ENCODE measurements at regions not wholly inside any gene's neighbourhood (a gene's known extent, or its start where the extent isn't known, plus 50 kb on each side); places are given as distances from the start of the nearest gene placed in this dataset.

GRCh38 chr15:36106640-36107335 is 472.6 kb upstream of the CDIN1 start:
- Histone ChIP-seq H3K4ac (ENCODE audit: low read depth, low read length) (peak overlapping the region; percentile 44), H3K4me2 (ENCODE audit: low read depth, low read length) (no peak overlapping the region), H3K9me1 (ENCODE audit: insufficient read depth, low read length) (no peaks in the 10 kb centered on the region), H3K36me3 (ENCODE audit: control insufficient read depth, insufficient read depth, low read length) (no peaks in the 10 kb centered on the region), H3K4me1 (ENCODE audit: control insufficient read depth, insufficient read depth, low read length) (peaks cover 2% of the 10 kb centered on the region; the same call in 1 of the 2 replicates), H3K23ac (ENCODE audit: low read depth, low read length) (peak overlapping the region; percentile 51; the same call in 1 of the 2 replicates), H2BK20ac (ENCODE audit: low read depth, low read length) (peak overlapping the region; percentile 57; the same call in 1 of the 2 replicates), H2BK5ac (ENCODE audit: low read depth, low read length, poor library complexity, severe bottlenecking) (peak overlapping the region; percentile 39), H4K8ac (ENCODE audit: low read depth in 2 of 2, low read length in 2 of 2) (no peak overlapping the region; a peak in 1 of 4 replicates), H2AK9ac (replicated peaks; ENCODE audit: low read depth, low read length, poor library complexity) (no peak overlapping the region), H2BK120ac (ENCODE audit: low read depth, low read length) (peak overlapping the region; percentile 43), H3K27ac (ENCODE audit: insufficient read depth, low read length) (no peak overlapping the region), H2AK5ac (ENCODE audit: low read depth, low read length) (peak overlapping the region; percentile 33; the same call in 1 of the 2 replicates), H4K91ac (ENCODE audit: insufficient read depth, low read depth, low read length) (peak overlapping the region; percentile 41; the same call in 1 of the 2 replicates), H3K9me3 (ENCODE audit: control insufficient read depth, insufficient read depth, low read length) (no peaks in the 10 kb centered on the region), H2AFZ (replicated peaks; ENCODE audit: low read length, poor library complexity) (peak overlapping the region; percentile 52), H3K56ac (ENCODE audit: extremely low read depth, insufficient read depth, low read length) (0 out of 2 replicates have a peak overlapping the region, but pooled peaks have one; percentile 13), H3K9ac (ENCODE audit: low read depth, low read length) (no peak overlapping the region), H3K4me3 (ENCODE audit: insufficient read depth, low read depth, low read length) (no peak overlapping the region), H4K5ac (ENCODE audit: low read depth, low read length) (no peak overlapping the region), H3K79me1 (ENCODE audit: low read depth in 1 of 2, low read length in 2 of 2) (no peaks in the 10 kb centered on the region), H4K20me1 (ENCODE audit: insufficient read depth, low read length) (no peaks in the 10 kb centered on the region), H3K14ac (replicated peaks; ENCODE audit: low read depth, low read length) (no peak overlapping the region), H3K27me3 (ENCODE audit: control insufficient read depth, insufficient read depth, low read length) (no peaks in the 10 kb centered on the region), H2BK15ac (ENCODE audit: low read depth, low read length) (peak overlapping the region; percentile 21; the same call in 1 of the 3 replicates), H3K18ac (ENCODE audit: low read depth, low read length) (0 out of 2 replicates have a peak overlapping the region, but pooled peaks have one; percentile 45)
- TF ChIP-seq MAFK (IDR thresholded peaks at IDR 0.05; ENCODE audit: low read depth, low read length) (no peak), POLR2A (IDR thresholded peaks at IDR 0.05; ENCODE audit: low read depth, low read length) (no peak), CEBPB (IDR thresholded peaks at IDR 0.05; ENCODE audit: low read depth, low read length) (no peak), RAD21 (IDR thresholded peaks at IDR 0.05; ENCODE audit: low read length) (no peak), FOS (IDR thresholded peaks at IDR 0.05; ENCODE audit: low read depth, low read length) (no peak)
- TF ChIP-seq, protein P1, sequence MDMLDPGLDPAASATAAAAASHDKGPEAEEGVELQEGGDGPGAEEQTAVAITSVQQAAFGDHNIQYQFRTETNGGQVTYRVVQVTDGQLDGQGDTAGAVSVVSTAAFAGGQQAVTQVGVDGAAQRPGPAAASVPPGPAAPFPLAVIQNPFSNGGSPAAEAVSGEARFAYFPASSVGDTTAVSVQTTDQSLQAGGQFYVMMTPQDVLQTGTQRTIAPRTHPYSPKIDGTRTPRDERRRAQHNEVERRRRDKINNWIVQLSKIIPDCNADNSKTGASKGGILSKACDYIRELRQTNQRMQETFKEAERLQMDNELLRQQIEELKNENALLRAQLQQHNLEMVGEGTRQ (IDR thresholded peaks at IDR 0.05; ENCODE audit: low read depth, low read length): no peak
- TF ChIP-seq, protein P2, sequence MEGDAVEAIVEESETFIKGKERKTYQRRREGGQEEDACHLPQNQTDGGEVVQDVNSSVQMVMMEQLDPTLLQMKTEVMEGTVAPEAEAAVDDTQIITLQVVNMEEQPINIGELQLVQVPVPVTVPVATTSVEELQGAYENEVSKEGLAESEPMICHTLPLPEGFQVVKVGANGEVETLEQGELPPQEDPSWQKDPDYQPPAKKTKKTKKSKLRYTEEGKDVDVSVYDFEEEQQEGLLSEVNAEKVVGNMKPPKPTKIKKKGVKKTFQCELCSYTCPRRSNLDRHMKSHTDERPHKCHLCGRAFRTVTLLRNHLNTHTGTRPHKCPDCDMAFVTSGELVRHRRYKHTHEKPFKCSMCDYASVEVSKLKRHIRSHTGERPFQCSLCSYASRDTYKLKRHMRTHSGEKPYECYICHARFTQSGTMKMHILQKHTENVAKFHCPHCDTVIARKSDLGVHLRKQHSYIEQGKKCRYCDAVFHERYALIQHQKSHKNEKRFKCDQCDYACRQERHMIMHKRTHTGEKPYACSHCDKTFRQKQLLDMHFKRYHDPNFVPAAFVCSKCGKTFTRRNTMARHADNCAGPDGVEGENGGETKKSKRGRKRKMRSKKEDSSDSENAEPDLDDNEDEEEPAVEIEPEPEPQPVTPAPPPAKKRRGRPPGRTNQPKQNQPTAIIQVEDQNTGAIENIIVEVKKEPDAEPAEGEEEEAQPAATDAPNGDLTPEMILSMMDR (conservative IDR thresholded peaks at IDR 0.05; ENCODE audit: low read depth, low read length): no peak
- DNase-seq: no peak
- POLR2A ChIA-PET (ENCODE audit: unreplicated experiment): no interaction called here
- 100% methylated on average over 1 of the region's 6 CpGs; no CpG with 5 or more reads in 1 of the 2 experiments for WGBS, 2 experiments (ENCODE audit: extremely low coverage in 2 of 2, insufficient read length in 1 of 2)
- CTCF ChIA-PET: interaction anchor here (1.0 kb wide), 1 partner anchor 9 kb away, joined by 3 read pairs; no protein-coding TSS in a partner anchor
- no TSS peak for BruUV-seq (replicated peaks)
- intact Hi-C loops (cut with micrococcal nuclease) (no loop called here), in situ Hi-C loops (cut with MboI; ENCODE audit: low sequenced_read_pairs) (no loop called here), dilution Hi-C loops (cut with HindIII; ENCODE audit: low sequenced_read_pairs, unreplicated experiment) (no loop called here)
- peak; percentile 24; the same call in 1 of the 2 replicates for ATAC-seq (ENCODE audit: low read depth)

Data from IMR-90 (cell line).